GM12878 (cell line): ENCODE measurements at regions not wholly inside any gene's neighbourhood (a gene's known extent, or its start where the extent isn't known, plus 50 kb on each side); places are given as distances from the start of the nearest gene placed in this dataset.
A peak's percentile ranks its signal among the peaks of the same experiment; 100 is the strongest.

Source experiments
- ATAC-seq: fragments of 200-7000 bp; cut with Tn5 transposase; 3 replicates; pipeline ENCODE4 v1.9.1; 2020; ENCODE audit warnings: mild to moderate bottlenecking, moderate library complexity
- BruUV-seq: library from RNA; stranded (reverse); fragments of 400-500 nt; replicated peaks from 2 replicates; lab custom pipeline; 2021; lab: Mats Ljungman, UMichigan
- CTCF ChIA-PET: fragments of 300-600 bp; sonication (Branson Sonifier 250); formaldehyde crosslinking; extraction: SDS; loops from one replicate; lab custom pipeline; 2021; ENCODE audit warnings: inconsistent platforms; lab: Yijun Ruan, JAX
- POLR2A ChIA-PET: fragments of 350-600 bp; formaldehyde crosslinking; extraction: SDS; loops from one replicate; lab custom pipeline; 2021; ENCODE audit warnings: inconsistent platforms; lab: Charles Lee
- RAD21 ChIA-PET: fragments of 300-600 bp; sonication (Branson Sonifier 250); formaldehyde crosslinking; loops from one replicate; lab custom pipeline; 2023; ENCODE audit warnings: antibody characterized with exemption; ENCODE audit not compliant: unreplicated experiment; lab: Charles Lee
- SMC1A ChIA-PET: fragments of 300-600 bp; sonication (Branson Sonifier 250); formaldehyde crosslinking; loops from one replicate; lab custom pipeline; 2023; ENCODE audit not compliant: unreplicated experiment, uncharacterized antibody; lab: Charles Lee
- DNase-seq: peaks from one replicate; pipeline ENCODE4 v3.0.0-alpha.2; 2011; ENCODE audit warnings: low read depth, low spot score
- FAIRE-seq: peaks from 3 replicates; lab custom pipeline; 2011; peaks lifted over from hg19 to GRCh38; lab: Jason Lieb, UNC
- H2AFZ ChIP-seq: 2 replicates; pipeline ENCODE4 v1.6.0; 2011; ENCODE audit warnings: low read depth, low read length, control low read depth; ENCODE audit not compliant: control insufficient read depth
- H3K27ac ChIP-seq: 2 replicates; pipeline ENCODE4 v1.5.1; 2011; ENCODE audit warnings: control low read depth; ENCODE audit not compliant: control insufficient read depth, insufficient read depth
- H3K27me3 ChIP-seq, 2 experiments: replicated peaks in 1 of 2; 2 replicates each; pipeline versions ENCODE4 v1.6.0 to v1.6.1; 2011; ENCODE audit warnings: low read length in 1 of 2; ENCODE audit not compliant: control insufficient read depth in 2 of 2, insufficient read depth in 2 of 2
- H3K36me3 ChIP-seq, 2 experiments: 2 replicates each; pipeline ENCODE4 v1.5.1; 2011; ENCODE audit warnings: low read length in 1 of 2; ENCODE audit not compliant: control insufficient read depth in 2 of 2, insufficient read depth in 2 of 2
- H3K4me1 ChIP-seq: 2 replicates; pipeline ENCODE4 v1.6.1; 2011; ENCODE audit warnings: mild to moderate bottlenecking, low read length, moderate library complexity, mixed read lengths; ENCODE audit not compliant: control insufficient read depth, insufficient read depth
- H3K4me2 ChIP-seq: 2 replicates; pipeline ENCODE4 v1.6.0; 2011; ENCODE audit warnings: control low read depth; ENCODE audit not compliant: control insufficient read depth, insufficient read depth
- H3K4me3 ChIP-seq: fragments of 200-600 bp; sonication (generic); 2 replicates; pipeline ENCODE4 v1.5.1; 2016
- H3K79me2 ChIP-seq: 2 replicates; pipeline ENCODE4 v1.6.0; 2011; ENCODE audit warnings: low read length; ENCODE audit not compliant: control insufficient read depth, insufficient read depth
- H3K9ac ChIP-seq: 2 replicates; pipeline ENCODE4 v1.8.0; 2011; ENCODE audit warnings: low read length, control low read depth, mixed read lengths; ENCODE audit not compliant: control insufficient read depth, insufficient read depth
- H3K9me3 ChIP-seq: replicated peaks from 3 replicates; pipeline ENCODE4 v1.5.1; 2011; ENCODE audit warnings: mild to moderate bottlenecking, low read length; ENCODE audit not compliant: control insufficient read depth, insufficient read depth
- H4K20me1 ChIP-seq: 2 replicates; pipeline ENCODE4 v1.6.0; 2011; ENCODE audit not compliant: control insufficient read depth, insufficient read depth
- ATF2 ChIP-seq: IDR thresholded peaks from 2 replicates; pipeline ENCODE4 v1.6.1; 2012; ENCODE audit warnings: low read length, inconsistent platforms
- BRCA1 ChIP-seq: IDR thresholded peaks from 2 replicates; pipeline ENCODE4 v1.6.1; 2011; ENCODE audit warnings: low read depth, low read length, improper control_type of control experiment
- RUNX3 ChIP-seq: IDR thresholded peaks from 2 replicates; pipeline ENCODE4 v1.6.1; 2012; ENCODE audit warnings: low read length, inconsistent platforms
- TCF3 ChIP-seq: IDR thresholded peaks from 2 replicates; pipeline ENCODE4 v1.6.1; 2012; ENCODE audit warnings: low read depth, mild to moderate bottlenecking, low read length, borderline replicate concordance; ENCODE audit not compliant: insufficient read depth
- WGBS: methylation state at CpG from one replicate; pipeline ENCODE4 v1.1.6; 2016; ENCODE audit warnings: low lambda C conversion rate; ENCODE audit not compliant: insufficient replicate concordance, insufficient coverage; ENCODE audit errors: missing lambda C conversion rate; 5-methylcytosine and 5-hydroxymethylcytosine counted together
- in situ Hi-C: fragments of 300-500 bp; cut with MboI; formaldehyde crosslinking; loops from 9 replicates; pipeline ENCODE4 v1.14.3; 2018; ENCODE audit warnings: mixed read lengths
- intact Hi-C: fragments of 100-400 bp; cut with micrococcal nuclease; formaldehyde crosslinking; loops from one replicate; pipeline ENCODE4 v1.14.2; 2022; ENCODE audit not compliant: unreplicated experiment

- TF ChIP-seq TCF3: no peak
Measured at GRCh38 chr10:65846541-65846940, 1079.3 kb upstream of the LRRTM3 start (continued).

DNA sequence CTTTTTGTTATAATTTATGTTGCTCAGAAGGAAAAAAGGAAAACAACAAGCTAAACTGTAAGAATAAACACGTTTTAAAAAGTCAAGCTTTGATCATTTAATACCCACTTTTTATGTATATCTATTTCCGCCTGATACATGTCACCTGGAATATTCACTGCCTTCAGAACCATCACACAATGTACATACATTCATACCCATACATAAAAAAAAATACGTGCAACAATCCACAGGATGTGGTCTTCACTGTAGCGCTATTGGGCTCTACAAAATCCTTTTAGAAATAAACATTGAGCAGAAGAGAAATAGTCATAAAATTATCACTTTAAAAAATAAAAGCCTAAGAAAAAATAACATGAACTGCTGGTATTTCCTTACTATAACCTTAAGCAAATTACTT, 1078.9 kb upstream of the LRRTM3 start:
- no peak overlapping the region for H3K4me2 ChIP-seq
- WGBS: 41% methylated on average over 4 of the region's 4 CpGs
- RAD21 ChIA-PET: interaction anchor here (1.1 to 1.8 kb wide), 5 partner anchors 9 to 44 kb away, joined by 3 to 5 read pairs (median 3); no protein-coding TSS in a partner anchor
- intact Hi-C loops: loop anchor here (5.0 kb wide), 1 partner anchor 40 kb away; no protein-coding TSS in a partner anchor
- H3K36me3 ChIP-seq: no peaks in the 10 kb centered on the region
- TF ChIP-seq BRCA1 (no peak), RUNX3 (peak; percentile 47), ATF2 (no peak)
- TF ChIP-seq, all 136 proteins: peak for 1
- BruUV-seq: no TSS peak
- no peaks in the 10 kb centered on the region for H4K20me1 ChIP-seq
- in situ Hi-C loops: no loop called here
- no peaks in the 10 kb centered on the region for H3K4me1 ChIP-seq
- no peaks in the 10 kb centered on the region for H3K79me2 ChIP-seq
- SMC1A ChIA-PET: interaction anchor here (0.8 to 1.4 kb wide), 3 partner anchors 14 to 65 kb away, joined by 3 to 4 read pairs (median 4); no protein-coding TSS in a partner anchor
- H3K27ac ChIP-seq: no peak overlapping the region
- ATAC-seq (peak; percentile 62), DNase-seq (no peak), FAIRE-seq (no peak)
- no peaks in the 10 kb centered on the region for H3K27me3 ChIP-seq
- POLR2A ChIA-PET: no interaction called here
- no peaks in the 10 kb centered on the region; the same call in 2 of the 3 replicates for H3K9me3 ChIP-seq
- H2AFZ ChIP-seq: no peak overlapping the region
- no peak overlapping the region for H3K4me3 ChIP-seq
- H3K9ac ChIP-seq: no peak overlapping the region
- CTCF ChIA-PET: interaction anchor here (0.6 to 1.5 kb wide), 3 partner anchors 26 to 165 kb away, joined by 3 read pairs; no protein-coding TSS in a partner anchor
